PC-3 (cell line): ENCODE measurements at regions not wholly inside any gene's neighbourhood (a gene's known extent, or its start where the extent isn't known, plus 50 kb on each side); places are given as distances from the start of the nearest gene placed in this dataset.

ENCODE experiments used
- ATAC-seq: fragments of 200-7000 bp; cut with Tn5 transposase; 2 replicates; pipeline ENCODE4 v1.9.1; 2020; ENCODE audit warnings: mild to moderate bottlenecking, moderate library complexity
- BruUV-seq: library from RNA; stranded (reverse); fragments of 400-500 nt; replicated peaks from 2 replicates; lab custom pipeline; 2021; lab: Mats Ljungman, UMichigan
- CTCF ChIA-PET: fragments of 300-600 bp; sonication (Branson Sonifier 250); formaldehyde crosslinking; loops from one replicate; lab custom pipeline; 2022; ENCODE audit warnings: antibody characterized with exemption; lab: Charles Lee
- POLR2A ChIA-PET: fragments of 300-600 bp; sonication (Branson Sonifier 250); formaldehyde crosslinking; loops from one replicate; lab custom pipeline; 2022; ENCODE audit warnings: antibody characterized with exemption; ENCODE audit not compliant: unreplicated experiment; lab: Charles Lee
- DNase-seq: peaks from one replicate; pipeline ENCODE4 v3.0.0-alpha.2; 2015
- H2AFZ ChIP-seq: fragments of 300-600 bp; sonication (generic); 2 replicates; pipeline ENCODE4 v1.6.0; 2016; ENCODE audit warnings: antibody characterized with exemption, low read length
- H3F3A ChIP-seq: fragments of 300-600 bp; sonication (generic); one replicate; pipeline ENCODE4 v1.6.0; 2017; ENCODE audit warnings: antibody characterized with exemption, low read length, control low read depth, mild to moderate bottlenecking; ENCODE audit not compliant: unreplicated experiment
- H3K27ac ChIP-seq: fragments of 300-600 bp; sonication (generic); 2 replicates; pipeline ENCODE4 v1.5.1; 2016; ENCODE audit warnings: mild to moderate bottlenecking, low read length
- H3K27me3 ChIP-seq: fragments of 300-600 bp; sonication (generic); 2 replicates; pipeline ENCODE4 v1.6.1; 2016; ENCODE audit warnings: low read length, mixed read lengths
- H3K36me3 ChIP-seq: fragments of 300-600 bp; sonication (generic); 2 replicates; pipeline ENCODE4 v1.6.1; 2016; ENCODE audit warnings: low read depth, mixed run types, low read length, mixed read lengths
- H3K4me1 ChIP-seq: fragments of 300-600 bp; sonication (generic); 2 replicates; pipeline ENCODE4 v1.5.1; 2016; ENCODE audit warnings: low read length; ENCODE audit not compliant: insufficient read depth
- H3K4me2 ChIP-seq: fragments of 300-600 bp; sonication (generic); 2 replicates; pipeline ENCODE4 v1.6.0; 2016; ENCODE audit warnings: low read length
- H3K4me3 ChIP-seq: fragments of 300-600 bp; sonication (generic); 2 replicates; pipeline ENCODE4 v1.5.1; 2016; ENCODE audit warnings: mild to moderate bottlenecking, low read length, mixed read lengths
- H3K79me2 ChIP-seq: fragments of 300-600 bp; sonication (generic); 2 replicates; pipeline ENCODE4 v1.6.1; 2017; ENCODE audit warnings: low read length, mixed read lengths
- H3K9ac ChIP-seq: fragments of 300-600 bp; sonication (generic); 2 replicates; pipeline ENCODE4 v1.6.0; 2016; ENCODE audit warnings: mild to moderate bottlenecking, low read length
- H3K9me2 ChIP-seq: fragments of 300-600 bp; sonication (generic); replicated peaks from 2 replicates; pipeline ENCODE4 v1.6.1; 2016; ENCODE audit warnings: mixed run types, low read length, mixed read lengths
- H3K9me3 ChIP-seq: fragments of 300-600 bp; sonication (generic); 2 replicates; pipeline ENCODE4 v1.6.1; 2016; ENCODE audit warnings: low read length, mixed read lengths
- H4K20me1 ChIP-seq: fragments of 300-600 bp; sonication (generic); 2 replicates; pipeline ENCODE4 v1.6.1; 2016; ENCODE audit warnings: low read length, mixed read lengths
- EZH2 ChIP-seq: fragments of 300-600 bp; sonication (generic); IDR thresholded peaks from one replicate; pipeline ENCODE4 v1.6.1; 2017; ENCODE audit warnings: antibody characterized with exemption, mild to moderate bottlenecking, low read length; ENCODE audit not compliant: unreplicated experiment
- EZH2phosphoT487 ChIP-seq: fragments of 300-600 bp; sonication (generic); IDR thresholded peaks from 2 replicates; pipeline ENCODE4 v1.6.1; 2018; ENCODE audit warnings: mild to moderate bottlenecking, antibody characterized with exemption, low read length, borderline replicate concordance
- intact Hi-C: fragments of 100-400 bp; cut with micrococcal nuclease; formaldehyde crosslinking; loops from 2 replicates; pipeline ENCODE4 v1.9.0; 2023
- TF ChIP-seq, protein P1 (sequence below): fragments of 300-600 bp; sonication (generic); conservative IDR thresholded peaks from 2 replicates; pipeline ENCODE4 v1.5.1; 2017; ENCODE audit warnings: antibody characterized with exemption, low read depth, mild to moderate bottlenecking, low read length

DNA sequence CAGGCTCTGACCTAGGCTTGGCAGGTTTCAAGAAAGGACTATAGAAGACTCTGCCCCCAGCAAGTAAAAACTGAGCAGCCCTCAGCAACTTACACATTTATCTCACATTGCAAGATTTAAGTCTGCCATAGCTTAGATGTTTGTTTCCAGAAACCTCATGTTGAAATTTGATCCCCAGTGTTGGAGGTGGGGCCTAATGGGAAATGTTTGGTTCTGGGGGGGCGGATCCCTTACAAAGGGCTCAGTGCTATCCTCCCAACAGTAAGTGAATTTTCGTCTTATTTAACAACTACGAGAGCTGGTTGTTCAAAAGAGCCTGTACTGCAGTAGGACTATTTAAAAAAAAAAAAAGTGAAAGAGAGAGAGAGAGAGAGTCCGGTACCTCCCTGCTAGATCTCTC is 125.2 kb upstream of the PROK2 start:
- BruUV-seq: no TSS peak
- no peaks in the 10 kb centered on the region for H3K79me2 ChIP-seq
- no peaks in the 10 kb centered on the region for H3K9me2 ChIP-seq
- H3K4me1 ChIP-seq: no peaks in the 10 kb centered on the region
- H3K9ac ChIP-seq: no peak overlapping the region
- DNase-seq (no peak), ATAC-seq (no peak)
- TF ChIP-seq, protein P1, sequence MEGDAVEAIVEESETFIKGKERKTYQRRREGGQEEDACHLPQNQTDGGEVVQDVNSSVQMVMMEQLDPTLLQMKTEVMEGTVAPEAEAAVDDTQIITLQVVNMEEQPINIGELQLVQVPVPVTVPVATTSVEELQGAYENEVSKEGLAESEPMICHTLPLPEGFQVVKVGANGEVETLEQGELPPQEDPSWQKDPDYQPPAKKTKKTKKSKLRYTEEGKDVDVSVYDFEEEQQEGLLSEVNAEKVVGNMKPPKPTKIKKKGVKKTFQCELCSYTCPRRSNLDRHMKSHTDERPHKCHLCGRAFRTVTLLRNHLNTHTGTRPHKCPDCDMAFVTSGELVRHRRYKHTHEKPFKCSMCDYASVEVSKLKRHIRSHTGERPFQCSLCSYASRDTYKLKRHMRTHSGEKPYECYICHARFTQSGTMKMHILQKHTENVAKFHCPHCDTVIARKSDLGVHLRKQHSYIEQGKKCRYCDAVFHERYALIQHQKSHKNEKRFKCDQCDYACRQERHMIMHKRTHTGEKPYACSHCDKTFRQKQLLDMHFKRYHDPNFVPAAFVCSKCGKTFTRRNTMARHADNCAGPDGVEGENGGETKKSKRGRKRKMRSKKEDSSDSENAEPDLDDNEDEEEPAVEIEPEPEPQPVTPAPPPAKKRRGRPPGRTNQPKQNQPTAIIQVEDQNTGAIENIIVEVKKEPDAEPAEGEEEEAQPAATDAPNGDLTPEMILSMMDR: no peak
- TF ChIP-seq EZH2phosphoT487 (no peak), EZH2 (no peak)
- POLR2A ChIA-PET: no interaction called here
- no peaks in the 10 kb centered on the region for H3F3A ChIP-seq
- no peaks in the 10 kb centered on the region for H3K9me3 ChIP-seq
- no peaks in the 10 kb centered on the region for H4K20me1 ChIP-seq
- H3K4me3 ChIP-seq: no peak overlapping the region
- CTCF ChIA-PET: no interaction called here
- intact Hi-C loops: no loop called here
- no peak overlapping the region for H2AFZ ChIP-seq
- H3K27me3 ChIP-seq: peaks cover 80% of the 10 kb centered on the region
- H3K36me3 ChIP-seq: no peaks in the 10 kb centered on the region
- H3K4me2 ChIP-seq: no peak overlapping the region
- no peak overlapping the region for H3K27ac ChIP-seq

DNA sequence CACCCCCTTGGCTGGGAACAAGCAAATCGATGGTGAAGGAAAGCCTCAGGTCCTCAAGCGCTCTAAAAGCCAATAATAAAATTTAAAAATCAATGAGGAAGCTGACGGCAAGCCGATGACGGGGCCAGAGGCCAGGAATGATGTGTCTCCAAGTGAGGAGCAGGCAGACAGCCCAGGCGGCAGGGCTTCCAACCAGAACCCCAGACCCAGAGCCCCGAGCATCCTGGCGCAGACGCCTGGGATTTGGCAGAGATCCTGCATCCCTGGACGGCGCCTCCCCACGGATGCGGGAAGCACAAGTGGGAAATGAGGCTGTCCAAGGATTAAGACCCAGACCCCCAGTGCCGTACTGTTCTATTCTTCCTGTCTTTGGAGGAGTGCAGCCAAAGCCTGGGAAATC is 123.0 kb upstream of the PROK2 start:
- DNase-seq (no peak), ATAC-seq (no peak)
- TF ChIP-seq EZH2 (no peak), EZH2phosphoT487 (no peak)
- TF ChIP-seq, protein P1: no peak
- Histone ChIP-seq H4K20me1 (no peaks in the 10 kb centered on the region), H3K9me3 (no peaks in the 10 kb centered on the region), H3K9ac (no peak overlapping the region), H3K4me2 (no peak overlapping the region), H3K4me3 (no peak overlapping the region), H3K27me3 (peaks cover 86% of the 10 kb centered on the region), H3F3A (no peaks in the 10 kb centered on the region), H3K36me3 (no peaks in the 10 kb centered on the region), H2AFZ (no peak overlapping the region), H3K79me2 (no peaks in the 10 kb centered on the region), H3K4me1 (no peaks in the 10 kb centered on the region), H3K9me2 (no peaks in the 10 kb centered on the region), H3K27ac (no peak overlapping the region)
- ChIA-PET POLR2A (no interaction called here), CTCF (no interaction called here)
- intact Hi-C loops: no loop called here
- BruUV-seq: no TSS peak

DNA sequence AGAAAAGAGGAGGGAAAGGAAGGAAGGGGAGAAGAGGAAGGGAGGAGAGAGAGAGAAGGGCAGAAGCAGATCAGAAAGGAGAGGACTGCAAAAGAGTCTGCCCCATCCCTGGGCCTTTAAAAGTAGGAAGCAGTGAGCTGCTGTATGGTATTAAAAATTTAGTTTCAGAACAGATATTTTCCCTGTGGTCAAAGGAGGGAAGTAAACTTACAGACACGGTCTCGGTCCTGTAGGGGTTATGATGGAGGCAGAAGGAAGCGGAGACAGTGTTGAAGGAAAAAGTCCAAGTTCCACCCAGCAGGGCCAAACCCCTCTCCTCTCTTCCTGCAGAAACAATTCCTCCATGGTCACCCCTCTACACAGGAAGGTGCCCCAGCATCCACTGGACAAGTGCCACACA is 122.0 kb upstream of the PROK2 start:
- intact Hi-C loops: no loop called here
- Histone ChIP-seq H3K9me2 (no peaks in the 10 kb centered on the region), H3K4me1 (no peaks in the 10 kb centered on the region), H4K20me1 (no peaks in the 10 kb centered on the region), H3K27me3 (peaks cover 88% of the 10 kb centered on the region), H3K36me3 (no peaks in the 10 kb centered on the region), H3F3A (no peaks in the 10 kb centered on the region), H3K4me2 (no peak overlapping the region), H3K27ac (no peak overlapping the region), H3K79me2 (no peaks in the 10 kb centered on the region), H3K9ac (no peak overlapping the region), H2AFZ (no peak overlapping the region), H3K9me3 (no peaks in the 10 kb centered on the region), H3K4me3 (no peak overlapping the region)
- ChIA-PET POLR2A (no interaction called here), CTCF (no interaction called here)
- DNase-seq: no peak
- no TSS peak for BruUV-seq
- TF ChIP-seq EZH2phosphoT487 (no peak), EZH2 (no peak)
- TF ChIP-seq, protein P1: no peak
- no peak for ATAC-seq
